ENCODE measurements at regions not wholly inside any gene's neighbourhood (a gene's known extent, or its start where the extent isn't known, plus 50 kb on each side); places are given as distances from the start of the nearest gene placed in this dataset.
"Not testable (repeated sequence)": the region's sequence is repeated elsewhere in the genome, so short reads cannot be mapped to it uniquely, and the experiment has no call there.

- Mint-ChIP-seq H3K4me3 (no peak overlapping the region), H3K4me1 (no peaks in the 10 kb centered on the region), H3K27me3 (peaks cover 3% of the 10 kb centered on the region), H3K36me3 (peaks cover 3% of the 10 kb centered on the region), H3K27ac (no peak overlapping the region), H3K9me3 (no peaks in the 10 kb centered on the region)
These were observed 169.8 kb upstream of the KBTBD8 start for GRCh38 chr3:66828303-66828702.

GRCh38 chr3:66830301-66830700, 167.8 kb upstream of the KBTBD8 start:
- Mint-ChIP-seq H3K27me3 (peaks cover 5% of the 10 kb centered on the region), H3K27ac (no peak overlapping the region), H3K36me3 (peaks cover 3% of the 10 kb centered on the region), H3K9me3 (no peaks in the 10 kb centered on the region), H3K4me1 (no peaks in the 10 kb centered on the region), H3K4me3 (no peak overlapping the region)

GRCh38 chr3:66831931-66832330, 166.2 kb upstream of the KBTBD8 start:
- H3K27ac Mint-ChIP-seq = no peak overlapping the region
- no peaks in the 10 kb centered on the region for H3K9me3 Mint-ChIP-seq
- H3K36me3 Mint-ChIP-seq = no peaks in the 10 kb centered on the region
- peaks cover 7% of the 10 kb centered on the region for H3K27me3 Mint-ChIP-seq
- peaks cover 0 to 2% (median 0%) of the 10 kb centered on the region in 3 donors for H3K4me1 Mint-ChIP-seq
- H3K4me3 Mint-ChIP-seq = no peak overlapping the region

- H3K4me1 Mint-ChIP-seq = peaks cover 0 to 2% (median 0%) of the 10 kb centered on the region in 3 donors
- no peak overlapping the region for H3K4me3 Mint-ChIP-seq
- no peaks in the 10 kb centered on the region for H3K9me3 Mint-ChIP-seq
- no peak overlapping the region for H3K27ac Mint-ChIP-seq
- peaks cover 6% of the 10 kb centered on the region for H3K27me3 Mint-ChIP-seq
- H3K36me3 Mint-ChIP-seq = no peaks in the 10 kb centered on the region
These were observed 161.5 kb upstream of the KBTBD8 start for GRCh38 chr3:66836363-66837152.

- Mint-ChIP-seq H3K4me3 (no peak overlapping the region), H3K4me1 (peaks cover 0 to 2% (median 0%) of the 10 kb centered on the region in 3 donors), H3K27me3 (peaks cover 4% of the 10 kb centered on the region), H3K27ac (no peak overlapping the region), H3K9me3 (no peaks in the 10 kb centered on the region), H3K36me3 (no peaks in the 10 kb centered on the region)
These were observed 159.4 kb upstream of the KBTBD8 start for GRCh38 chr3:66838704-66839103.

- H3K9me3 Mint-ChIP-seq = peaks cover 0 to 2% (median 0%) of the 10 kb centered on the region in 3 donors
- peaks cover 0 to 2% (median 0%) of the 10 kb centered on the region in 3 donors for H3K4me1 Mint-ChIP-seq
- no peaks in the 10 kb centered on the region for H3K36me3 Mint-ChIP-seq
- H3K27me3 Mint-ChIP-seq = peaks cover 2% of the 10 kb centered on the region
- H3K27ac Mint-ChIP-seq = no peak overlapping the region
- no peak overlapping the region for H3K4me3 Mint-ChIP-seq
These were observed 158.6 kb upstream of the KBTBD8 start for GRCh38 chr3:66839508-66839907.

GRCh38 chr3:66842761-66843464, 155.2 kb upstream of the KBTBD8 start:
- H3K4me3 Mint-ChIP-seq, H3K27me3 Mint-ChIP-seq, H3K9me3 Mint-ChIP-seq, H3K36me3 Mint-ChIP-seq, H3K27ac Mint-ChIP-seq, H3K4me1 Mint-ChIP-seq: not testable (repeated sequence)

GRCh38 chr3:66851894-66852613, 146.1 kb upstream of the KBTBD8 start:
- no peak overlapping the region for H3K27ac Mint-ChIP-seq
- H3K4me1 Mint-ChIP-seq = peaks cover 3 to 9% (median 7%) of the 10 kb centered on the region in 3 donors
- no peak overlapping the region for H3K4me3 Mint-ChIP-seq
- H3K9me3 Mint-ChIP-seq = peaks cover 0 to 6% (median 0%) of the 10 kb centered on the region in 3 donors
- H3K36me3 Mint-ChIP-seq = peaks cover 1% of the 10 kb centered on the region
- no peaks in the 10 kb centered on the region for H3K27me3 Mint-ChIP-seq

- H3K4me1 Mint-ChIP-seq = peaks cover 3 to 9% (median 7%) of the 10 kb centered on the region in 3 donors
These were observed 143.4 kb upstream of the KBTBD8 start for GRCh38 chr3:66854601-66855151.

GRCh38 chr3:66856533-66856932, 141.6 kb upstream of the KBTBD8 start:
- Mint-ChIP-seq H3K4me3 (no peak overlapping the region), H3K36me3 (peaks cover 1% of the 10 kb centered on the region)

More at GRCh38 chr3:66854601-66855151, 143.4 kb upstream of the KBTBD8 start:
- Mint-ChIP-seq H3K27ac (no peak overlapping the region), H3K27me3 (no peaks in the 10 kb centered on the region), H3K9me3 (peaks cover 0 to 6% (median 0%) of the 10 kb centered on the region in 3 donors), H3K36me3 (peaks cover 1% of the 10 kb centered on the region), H3K4me3 (no peak overlapping the region)

GRCh38 chr3:66858656-66859381, 139.3 kb upstream of the KBTBD8 start:
- no peak overlapping the region for H3K4me3 Mint-ChIP-seq
- H3K27me3 Mint-ChIP-seq = no peaks in the 10 kb centered on the region
- peak overlapping the region in 1 of 3 donors; percentile 71 for H3K27ac Mint-ChIP-seq
- H3K4me1 Mint-ChIP-seq = peaks cover 3 to 9% (median 7%) of the 10 kb centered on the region in 3 donors
- peaks cover 0 to 6% (median 0%) of the 10 kb centered on the region in 3 donors for H3K9me3 Mint-ChIP-seq
- H3K36me3 Mint-ChIP-seq = peaks cover 1% of the 10 kb centered on the region

More at GRCh38 chr3:66856533-66856932, 141.6 kb upstream of the KBTBD8 start:
- Mint-ChIP-seq H3K27me3 (no peaks in the 10 kb centered on the region), H3K4me1 (peaks cover 3 to 9% (median 7%) of the 10 kb centered on the region in 3 donors), H3K27ac (no peak overlapping the region), H3K9me3 (peaks cover 0 to 6% (median 0%) of the 10 kb centered on the region in 3 donors)

GRCh38 chr3:66860771-66861170, 137.3 kb upstream of the KBTBD8 start:
- Mint-ChIP-seq H3K36me3 (no peaks in the 10 kb centered on the region), H3K27ac (no peak overlapping the region), H3K4me3 (no peak overlapping the region), H3K9me3 (peaks cover 0 to 3% (median 0%) of the 10 kb centered on the region in 3 donors), H3K4me1 (peaks cover 3 to 9% (median 7%) of the 10 kb centered on the region in 3 donors), H3K27me3 (peaks cover 3% of the 10 kb centered on the region)

GRCh38 chr3:66863205-66864111, 134.6 kb upstream of the KBTBD8 start:
- H3K36me3 Mint-ChIP-seq = peaks cover 2% of the 10 kb centered on the region
- no peaks in the 10 kb centered on the region for H3K4me1 Mint-ChIP-seq
- H3K9me3 Mint-ChIP-seq = peaks cover 0 to 3% (median 0%) of the 10 kb centered on the region in 3 donors
- no peak overlapping the region for H3K4me3 Mint-ChIP-seq
- peak overlapping the region in 1 of 3 donors; percentile 35 for H3K27ac Mint-ChIP-seq
- H3K27me3 Mint-ChIP-seq = peaks cover 3% of the 10 kb centered on the region
